ENCODE measurements at regions not wholly inside any gene's neighbourhood (a gene's known extent, or its start where the extent isn't known, plus 50 kb on each side); places are given as distances from the start of the nearest gene placed in this dataset.

GRCh38 chr19:28457620-28458019, 755.3 kb downstream of the UQCRFS1 start:
- no peak for TF ChIP-seq SUZ12 (IDR thresholded peaks at IDR 0.05; ENCODE audit: unreplicated experiment)
- TF ChIP-seq CTCF (IDR thresholded peaks at IDR 0.05 in 2 of 3, conservative IDR thresholded peaks at IDR 0.05 in 1 of 3; ENCODE audit: control insufficient read depth in 2 of 3, extremely low read depth in 1 of 3, insufficient read depth in 1 of 3, low read depth in 3 of 3, low read length in 3 of 3): no peak
- TF ChIP-seq SPI1 (IDR thresholded peaks at IDR 0.05; ENCODE audit: borderline replicate concordance, insufficient read depth, low read depth, low read length): no peak
- TF ChIP-seq TBL1XR1 (IDR thresholded peaks at IDR 0.05; ENCODE audit: low read depth, low read length): no peak
